WTC11 (cell line): ENCODE measurements at regions not wholly inside any gene's neighbourhood (a gene's known extent, or its start where the extent isn't known, plus 50 kb on each side); places are given as distances from the start of the nearest gene placed in this dataset.
"Not testable (repeated sequence)": the region's sequence is repeated elsewhere in the genome, so short reads cannot be mapped to it uniquely, and the experiment has no call there.

Source experiments
- ATAC-seq: fragments of 200-7000 bp; cut with Tn5 transposase; 2 replicates; pipeline ENCODE4 v1.10.0; 2021; ENCODE audit warnings: mild to moderate bottlenecking, moderate library complexity
- CTCF ChIA-PET: fragments of 300-600 bp; sonication (Branson Sonifier 250); formaldehyde crosslinking; loops from one replicate; lab custom pipeline; 2021; ENCODE audit warnings: antibody characterized with exemption; lab: Charles Lee
- POLR2A ChIA-PET: fragments of 350-600 bp; sonication (Branson Sonifier 250); formaldehyde crosslinking; loops from one replicate; lab custom pipeline; 2021; ENCODE audit warnings: antibody characterized with exemption; lab: Charles Lee
- DNase-seq: peaks from one replicate; pipeline ENCODE4 v3.0.0; 2021; ENCODE audit warnings: low spot score
- H3K27ac Mint-ChIP-seq: 2 replicates; pipeline ENCODE4 v1.8.0; 2021; ENCODE audit warnings: mixed read lengths
- H3K27me3 Mint-ChIP-seq: 2 replicates; pipeline ENCODE4 v1.8.0; 2021; ENCODE audit warnings: low read depth, mild to moderate bottlenecking, moderate library complexity, mixed read lengths
- H3K36me3 Mint-ChIP-seq: 2 replicates; pipeline ENCODE4 v1.8.0; 2021; ENCODE audit warnings: mixed read lengths
- H3K4me1 Mint-ChIP-seq: 2 replicates; pipeline ENCODE4 v1.8.0; 2022; ENCODE audit warnings: mixed read lengths
- H3K4me3 Mint-ChIP-seq: 2 replicates; pipeline ENCODE4 v1.8.0; 2021; ENCODE audit warnings: mild to moderate bottlenecking, moderate library complexity, mixed read lengths
- H3K9me3 Mint-ChIP-seq: 2 replicates; pipeline ENCODE4 v1.8.0; 2021; ENCODE audit warnings: mixed read lengths
- CREM ChIP-seq: sonication (generic); formaldehyde crosslinking; IDR thresholded peaks from 2 replicates; pipeline ENCODE4 v1.8.1; 2022; ENCODE audit warnings: mild to moderate bottlenecking, missing genetic modification reagents, moderate library complexity
- E2F5 ChIP-seq: sonication (generic); formaldehyde crosslinking; IDR thresholded peaks from 2 replicates; pipeline ENCODE4 v1.8.1; 2022; ENCODE audit warnings: mild to moderate bottlenecking, moderate library complexity, missing genetic modification reagents
- EMX1 ChIP-seq: fragments of 250-450 bp; sonication (Bioruptor Pico); IDR thresholded peaks from 2 replicates; pipeline ENCODE4 v1.8.0; 2021; ENCODE audit warnings: mild to moderate bottlenecking
- ETV6 ChIP-seq: sonication (generic); formaldehyde crosslinking; IDR thresholded peaks from 2 replicates; pipeline ENCODE4 v1.8.1; 2022; ENCODE audit warnings: mild to moderate bottlenecking, missing genetic modification reagents
- FOXJ3 ChIP-seq: sonication (generic); formaldehyde crosslinking; IDR thresholded peaks from 2 replicates; pipeline ENCODE4 v1.9.0; 2021; ENCODE audit warnings: missing genetic modification reagents, mild to moderate bottlenecking, borderline replicate concordance
- FOXK1 ChIP-seq: sonication (generic); formaldehyde crosslinking; IDR thresholded peaks from 2 replicates; pipeline ENCODE4 v1.8.0; 2022; ENCODE audit warnings: mild to moderate bottlenecking, moderate library complexity, missing genetic modification reagents
- GTF2I ChIP-seq: fragments of 250-450 bp; sonication (Bioruptor Pico); conservative IDR thresholded peaks from 2 replicates; pipeline ENCODE4 v1.4.0; 2021; ENCODE audit warnings: mild to moderate bottlenecking
- IRF1 ChIP-seq: sonication (generic); formaldehyde crosslinking; IDR thresholded peaks from 2 replicates; pipeline ENCODE4 v1.8.0; 2023; ENCODE audit warnings: missing genetic modification reagents
- KAT7 ChIP-seq: sonication (generic); formaldehyde crosslinking; IDR thresholded peaks from 2 replicates; pipeline ENCODE4 v1.8.1; 2023; ENCODE audit warnings: missing genetic modification reagents, mild to moderate bottlenecking, borderline replicate concordance
- MYBL2 ChIP-seq: sonication (generic); formaldehyde crosslinking; IDR thresholded peaks from 2 replicates; pipeline ENCODE4 v1.8.1; 2023; ENCODE audit warnings: mild to moderate bottlenecking, moderate library complexity, missing genetic modification reagents
- NR1H2 ChIP-seq: sonication (generic); formaldehyde crosslinking; IDR thresholded peaks from 2 replicates; pipeline ENCODE4 v1.9.0; 2021; ENCODE audit warnings: mild to moderate bottlenecking, moderate library complexity, missing genetic modification reagents
- NR3C1 ChIP-seq: sonication (generic); formaldehyde crosslinking; conservative IDR thresholded peaks from 2 replicates; pipeline ENCODE4 v1.8.1; 2023; ENCODE audit warnings: low read depth, mild to moderate bottlenecking, missing genetic modification reagents
- RORB ChIP-seq: fragments of 250-450 bp; sonication (Bioruptor Pico); IDR thresholded peaks from 2 replicates; pipeline ENCODE4 v1.9.0; 2021; ENCODE audit warnings: mild to moderate bottlenecking
- SMAD4 ChIP-seq: sonication (generic); formaldehyde crosslinking; IDR thresholded peaks from 2 replicates; pipeline ENCODE4 v1.8.0; 2022; ENCODE audit warnings: mild to moderate bottlenecking, missing genetic modification reagents
- TEAD1 ChIP-seq: sonication (generic); formaldehyde crosslinking; IDR thresholded peaks from 2 replicates; pipeline ENCODE4 v1.8.0; 2022; ENCODE audit warnings: mild to moderate bottlenecking, missing genetic modification reagents
- ZNF138 ChIP-seq: sonication (generic); formaldehyde crosslinking; conservative IDR thresholded peaks from 2 replicates; pipeline ENCODE4 v1.8.1; 2022; ENCODE audit warnings: mild to moderate bottlenecking, moderate library complexity, missing genetic modification reagents
- ZNF232 ChIP-seq: sonication (generic); formaldehyde crosslinking; IDR thresholded peaks from 2 replicates; pipeline ENCODE4 v1.8.0; 2022; ENCODE audit warnings: mild to moderate bottlenecking, missing genetic modification reagents
- ZNF425 ChIP-seq: fragments of 250-450 bp; sonication (Bioruptor Pico); conservative IDR thresholded peaks from 2 replicates; pipeline ENCODE4 v1.9.0; 2021; ENCODE audit warnings: mild to moderate bottlenecking
- TF ChIP-seq, protein P1 (sequence below): fragments of 250-450 bp; sonication (Bioruptor Pico); IDR thresholded peaks from 2 replicates; pipeline ENCODE4 v1.9.0; 2021; ENCODE audit warnings: mild to moderate bottlenecking
- TF ChIP-seq, protein P2 (sequence below): sonication (generic); formaldehyde crosslinking; IDR thresholded peaks from 2 replicates; pipeline ENCODE4 v1.8.1; 2022; ENCODE audit warnings: low read depth, mild to moderate bottlenecking, moderate library complexity, missing genetic modification reagents, borderline replicate concordance
- TF ChIP-seq, protein P3 (sequence below): fragments of 250-450 bp; sonication (Bioruptor Pico); IDR thresholded peaks from 2 replicates; pipeline ENCODE4 v1.9.0; 2021; ENCODE audit warnings: moderate library complexity, mild to moderate bottlenecking, inconsistent platforms, borderline replicate concordance
- TF ChIP-seq, protein P4 (sequence below): sonication (generic); formaldehyde crosslinking; IDR thresholded peaks from 2 replicates; pipeline ENCODE4 v1.8.0; 2023; ENCODE audit warnings: mild to moderate bottlenecking, missing genetic modification reagents
- TF ChIP-seq, protein P5 (sequence below): sonication (generic); formaldehyde crosslinking; IDR thresholded peaks from 2 replicates; pipeline ENCODE4 v1.8.1; 2023; ENCODE audit warnings: mild to moderate bottlenecking, missing genetic modification reagents

GRCh38 chr3:187473778-187474406 lies 105.7 kb downstream of the RTP4 start (continued):
- no peak for TF ChIP-seq ETV6 (CRISPR knock-in tag)
- no peak for TF ChIP-seq KAT7
- TF ChIP-seq, protein P1, sequence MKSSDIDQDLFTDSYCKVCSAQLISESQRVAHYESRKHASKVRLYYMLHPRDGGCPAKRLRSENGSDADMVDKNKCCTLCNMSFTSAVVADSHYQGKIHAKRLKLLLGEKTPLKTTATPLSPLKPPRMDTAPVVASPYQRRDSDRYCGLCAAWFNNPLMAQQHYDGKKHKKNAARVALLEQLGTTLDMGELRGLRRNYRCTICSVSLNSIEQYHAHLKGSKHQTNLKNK (CRISPR knock-in tag), result no peak

- peak overlapping the region; percentile 94 for H3K27ac Mint-ChIP-seq
- peaks cover 40% of the 10 kb centered on the region for H3K4me1 Mint-ChIP-seq
- peaks cover 46% of the 10 kb centered on the region for H3K36me3 Mint-ChIP-seq
- H3K4me3 Mint-ChIP-seq, result peak overlapping the region; percentile 36; the same call in 1 of the 2 replicates
- POLR2A ChIA-PET, ATAC-seq: not testable (repeated sequence)
- peaks cover 26% of the 10 kb centered on the region for H3K27me3 Mint-ChIP-seq
- peak; percentile 16 for DNase-seq
- 0 out of 2 replicates have a peak, but pooled peaks have one; percentile 21 for TF ChIP-seq IRF1 (CRISPR knock-in tag)
- TF ChIP-seq TEAD1, result 0 out of 2 replicates have a peak, but pooled peaks have one; percentile 59
- H3K9me3 Mint-ChIP-seq, result peaks cover 53% of the 10 kb centered on the region
- CTCF ChIA-PET, result interaction anchor here (1.5 to 2.9 kb wide), 2 partner anchors 147 to 213 kb away, joined by 6 to 8 read pairs; no protein-coding TSS in a partner anchor
Observed at GRCh38 chr3:187466306-187466705, 98.1 kb downstream of the RTP4 start.

GRCh38 chr3:187465503-187465902 lies 97.3 kb downstream of the RTP4 start:
- ATAC-seq (peak; percentile 90), DNase-seq (peak; percentile 17)
- H3K9me3 Mint-ChIP-seq, result peaks cover 45% of the 10 kb centered on the region
- H3K27me3 Mint-ChIP-seq, result peaks cover 18% of the 10 kb centered on the region
- H3K36me3 Mint-ChIP-seq, result peaks cover 38% of the 10 kb centered on the region
- H3K27ac Mint-ChIP-seq, result peak overlapping the region; percentile 94
- H3K4me1 Mint-ChIP-seq, result peaks cover 40% of the 10 kb centered on the region
- no peak overlapping the region for H3K4me3 Mint-ChIP-seq
- TF ChIP-seq SMAD4 (no peak), ZNF425 (CRISPR knock-in tag) (no peak), ZNF138 (CRISPR knock-in tag) (no peak), FOXK1 (CRISPR knock-in tag) (no peak), FOXJ3 (CRISPR knock-in tag) (no peak), GTF2I (CRISPR knock-in tag) (no peak), ZNF232 (no peak), E2F5 (CRISPR knock-in tag) (no peak), NR1H2 (CRISPR knock-in tag) (no peak), CREM (CRISPR knock-in tag) (no peak), MYBL2 (CRISPR knock-in tag) (no peak), RORB (CRISPR knock-in tag) (no peak), NR3C1 (no peak), EMX1 (CRISPR knock-in tag) (no peak)
- TF ChIP-seq, protein P2, sequence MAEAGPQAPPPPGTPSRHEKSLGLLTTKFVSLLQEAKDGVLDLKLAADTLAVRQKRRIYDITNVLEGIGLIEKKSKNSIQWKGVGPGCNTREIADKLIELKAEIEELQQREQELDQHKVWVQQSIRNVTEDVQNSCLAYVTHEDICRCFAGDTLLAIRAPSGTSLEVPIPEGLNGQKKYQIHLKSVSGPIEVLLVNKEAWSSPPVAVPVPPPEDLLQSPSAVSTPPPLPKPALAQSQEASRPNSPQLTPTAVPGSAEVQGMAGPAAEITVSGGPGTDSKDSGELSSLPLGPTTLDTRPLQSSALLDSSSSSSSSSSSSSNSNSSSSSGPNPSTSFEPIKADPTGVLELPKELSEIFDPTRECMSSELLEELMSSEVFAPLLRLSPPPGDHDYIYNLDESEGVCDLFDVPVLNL, result no peak
- TF ChIP-seq, protein P3, sequence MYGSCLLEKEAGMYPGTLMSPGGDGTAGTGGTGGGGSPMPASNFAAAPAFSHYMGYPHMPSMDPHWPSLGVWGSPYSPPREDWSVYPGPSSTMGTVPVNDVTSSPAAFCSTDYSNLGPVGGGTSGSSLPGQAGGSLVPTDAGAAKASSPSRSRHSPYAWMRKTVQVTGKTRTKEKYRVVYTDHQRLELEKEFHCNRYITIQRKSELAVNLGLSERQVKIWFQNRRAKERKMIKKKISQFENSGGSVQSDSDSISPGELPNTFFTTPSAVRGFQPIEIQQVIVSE, result no peak
- TF ChIP-seq, protein P4, sequence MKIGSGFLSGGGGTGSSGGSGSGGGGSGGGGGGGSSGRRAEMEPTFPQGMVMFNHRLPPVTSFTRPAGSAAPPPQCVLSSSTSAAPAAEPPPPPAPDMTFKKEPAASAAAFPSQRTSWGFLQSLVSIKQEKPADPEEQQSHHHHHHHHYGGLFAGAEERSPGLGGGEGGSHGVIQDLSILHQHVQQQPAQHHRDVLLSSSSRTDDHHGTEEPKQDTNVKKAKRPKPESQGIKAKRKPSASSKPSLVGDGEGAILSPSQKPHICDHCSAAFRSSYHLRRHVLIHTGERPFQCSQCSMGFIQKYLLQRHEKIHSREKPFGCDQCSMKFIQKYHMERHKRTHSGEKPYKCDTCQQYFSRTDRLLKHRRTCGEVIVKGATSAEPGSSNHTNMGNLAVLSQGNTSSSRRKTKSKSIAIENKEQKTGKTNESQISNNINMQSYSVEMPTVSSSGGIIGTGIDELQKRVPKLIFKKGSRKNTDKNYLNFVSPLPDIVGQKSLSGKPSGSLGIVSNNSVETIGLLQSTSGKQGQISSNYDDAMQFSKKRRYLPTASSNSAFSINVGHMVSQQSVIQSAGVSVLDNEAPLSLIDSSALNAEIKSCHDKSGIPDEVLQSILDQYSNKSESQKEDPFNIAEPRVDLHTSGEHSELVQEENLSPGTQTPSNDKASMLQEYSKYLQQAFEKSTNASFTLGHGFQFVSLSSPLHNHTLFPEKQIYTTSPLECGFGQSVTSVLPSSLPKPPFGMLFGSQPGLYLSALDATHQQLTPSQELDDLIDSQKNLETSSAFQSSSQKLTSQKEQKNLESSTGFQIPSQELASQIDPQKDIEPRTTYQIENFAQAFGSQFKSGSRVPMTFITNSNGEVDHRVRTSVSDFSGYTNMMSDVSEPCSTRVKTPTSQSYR (CRISPR knock-in tag), result no peak
- TF ChIP-seq, protein P5, sequence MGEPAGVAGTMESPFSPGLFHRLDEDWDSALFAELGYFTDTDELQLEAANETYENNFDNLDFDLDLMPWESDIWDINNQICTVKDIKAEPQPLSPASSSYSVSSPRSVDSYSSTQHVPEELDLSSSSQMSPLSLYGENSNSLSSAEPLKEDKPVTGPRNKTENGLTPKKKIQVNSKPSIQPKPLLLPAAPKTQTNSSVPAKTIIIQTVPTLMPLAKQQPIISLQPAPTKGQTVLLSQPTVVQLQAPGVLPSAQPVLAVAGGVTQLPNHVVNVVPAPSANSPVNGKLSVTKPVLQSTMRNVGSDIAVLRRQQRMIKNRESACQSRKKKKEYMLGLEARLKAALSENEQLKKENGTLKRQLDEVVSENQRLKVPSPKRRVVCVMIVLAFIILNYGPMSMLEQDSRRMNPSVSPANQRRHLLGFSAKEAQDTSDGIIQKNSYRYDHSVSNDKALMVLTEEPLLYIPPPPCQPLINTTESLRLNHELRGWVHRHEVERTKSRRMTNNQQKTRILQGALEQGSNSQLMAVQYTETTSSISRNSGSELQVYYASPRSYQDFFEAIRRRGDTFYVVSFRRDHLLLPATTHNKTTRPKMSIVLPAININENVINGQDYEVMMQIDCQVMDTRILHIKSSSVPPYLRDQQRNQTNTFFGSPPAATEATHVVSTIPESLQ, result no peak
- CTCF ChIA-PET, result interaction anchor here (1.0 to 2.9 kb wide), 3 partner anchors 146 to 245 kb away, joined by 6 to 8 read pairs (median 6); no protein-coding TSS in a partner anchor
- POLR2A ChIA-PET, result no interaction called here
